ENCODE measurements at regions not wholly inside any gene's neighbourhood (a gene's known extent, or its start where the extent isn't known, plus 50 kb on each side); places are given as distances from the start of the nearest gene placed in this dataset.

- no peaks in the 10 kb centered on the region for H3K9me3 ChIP-seq (ENCODE audit: low read depth)
- TF ChIP-seq CTCF (IDR thresholded peaks at IDR 0.05; ENCODE audit: poor library complexity), result no peak
- no peak for TF ChIP-seq EZH2 (IDR thresholded peaks at IDR 0.05; ENCODE audit: borderline replicate concordance)
- TF ChIP-seq EZH2phosphoT487 (IDR thresholded peaks at IDR 0.05; ENCODE audit: low read depth, severe bottlenecking, unreplicated experiment), result no peak
- WGBS (ENCODE audit: low lambda C conversion rate, missing lambda C conversion rate), result 84% methylated on average over 5 of the region's 5 CpGs
- no peaks in the 10 kb centered on the region for H3K36me3 ChIP-seq (replicated peaks; ENCODE audit: insufficient read depth, low read depth)
- H4K20me1 ChIP-seq (ENCODE audit: insufficient read depth, poor library complexity, severe bottlenecking), result no peaks in the 10 kb centered on the region
- H3K9me2 ChIP-seq (replicated peaks; ENCODE audit: insufficient read depth), result no peaks in the 10 kb centered on the region
- no peaks in the 10 kb centered on the region for H3K27me3 ChIP-seq
- H3K4me3 ChIP-seq, result no peak overlapping the region
- no peak overlapping the region for H3K4me2 ChIP-seq
- H3K27ac ChIP-seq, result no peak overlapping the region
- no peak overlapping the region for H2AFZ ChIP-seq
- H3K79me2 ChIP-seq, result no peaks in the 10 kb centered on the region
- no peak for DNase-seq (ENCODE audit: low spot score)
- H3K4me1 ChIP-seq (ENCODE audit: insufficient read depth), result no peaks in the 10 kb centered on the region
Measured at GRCh38 chr9:90515510-90515909, 127.1 kb downstream of the DIRAS2 start.

- Histone ChIP-seq H3K27me3 (no peaks in the 10 kb centered on the region), H3K9me3 (ENCODE audit: low read depth) (no peaks in the 10 kb centered on the region), H3K27ac (no peak overlapping the region), H2AFZ (no peak overlapping the region), H3K9me2 (replicated peaks; ENCODE audit: insufficient read depth) (no peaks in the 10 kb centered on the region), H3K4me1 (ENCODE audit: insufficient read depth) (no peaks in the 10 kb centered on the region), H3K4me3 (no peak overlapping the region), H3K4me2 (no peak overlapping the region), H3K36me3 (replicated peaks; ENCODE audit: insufficient read depth, low read depth) (no peaks in the 10 kb centered on the region), H3K79me2 (no peaks in the 10 kb centered on the region), H4K20me1 (ENCODE audit: insufficient read depth, poor library complexity, severe bottlenecking) (no peaks in the 10 kb centered on the region)
- WGBS (ENCODE audit: low lambda C conversion rate, missing lambda C conversion rate), result 52% methylated on average over 2 of the region's 2 CpGs
- DNase-seq (ENCODE audit: low spot score), result peak; percentile 35
- no peak for TF ChIP-seq CTCF (IDR thresholded peaks at IDR 0.05; ENCODE audit: poor library complexity)
- no peak for TF ChIP-seq EZH2 (IDR thresholded peaks at IDR 0.05; ENCODE audit: borderline replicate concordance)
- TF ChIP-seq EZH2phosphoT487 (IDR thresholded peaks at IDR 0.05; ENCODE audit: low read depth, severe bottlenecking, unreplicated experiment), result no peak
Measured at GRCh38 chr9:90517103-90517502, 125.5 kb downstream of the DIRAS2 start.

GRCh38 chr9:90521811-90522570 lies 120.6 kb downstream of the DIRAS2 start:
- Histone ChIP-seq H3K9me2 (replicated peaks; ENCODE audit: insufficient read depth) (no peaks in the 10 kb centered on the region), H4K20me1 (ENCODE audit: insufficient read depth, poor library complexity, severe bottlenecking) (no peaks in the 10 kb centered on the region), H2AFZ (no peak overlapping the region), H3K9me3 (ENCODE audit: low read depth) (no peaks in the 10 kb centered on the region), H3K27ac (no peak overlapping the region), H3K79me2 (no peaks in the 10 kb centered on the region), H3K4me1 (ENCODE audit: insufficient read depth) (no peaks in the 10 kb centered on the region), H3K36me3 (replicated peaks; ENCODE audit: insufficient read depth, low read depth) (no peaks in the 10 kb centered on the region), H3K27me3 (no peaks in the 10 kb centered on the region), H3K4me2 (no peak overlapping the region), H3K4me3 (no peak overlapping the region)
- TF ChIP-seq CTCF (IDR thresholded peaks at IDR 0.05; ENCODE audit: poor library complexity) (no peak), EZH2phosphoT487 (IDR thresholded peaks at IDR 0.05; ENCODE audit: low read depth, severe bottlenecking, unreplicated experiment) (no peak), EZH2 (IDR thresholded peaks at IDR 0.05; ENCODE audit: borderline replicate concordance) (no peak)
- WGBS (ENCODE audit: low lambda C conversion rate, missing lambda C conversion rate), result 84% methylated on average over 7 of the region's 7 CpGs
- DNase-seq (ENCODE audit: low spot score), result no peak

Data from hepatocyte (in vitro differentiated cells).